AG09319 (cell line): ENCODE measurements at regions not wholly inside any gene's neighbourhood (a gene's known extent, or its start where the extent isn't known, plus 50 kb on each side); places are given as distances from the start of the nearest gene placed in this dataset.

Experiments used
- DNase-seq: peaks from one replicate; pipeline ENCODE4 v3.0.0-alpha.2; 2010; ENCODE audit warnings: low read depth; ENCODE audit errors: extremely low read depth
- TF ChIP-seq, protein P1 (sequence below): IDR thresholded peaks from 2 replicates; pipeline ENCODE4 v1.5.1; 2011; ENCODE audit warnings: low read depth, mild to moderate bottlenecking, inconsistent platforms, low read length, moderate library complexity

DNA sequence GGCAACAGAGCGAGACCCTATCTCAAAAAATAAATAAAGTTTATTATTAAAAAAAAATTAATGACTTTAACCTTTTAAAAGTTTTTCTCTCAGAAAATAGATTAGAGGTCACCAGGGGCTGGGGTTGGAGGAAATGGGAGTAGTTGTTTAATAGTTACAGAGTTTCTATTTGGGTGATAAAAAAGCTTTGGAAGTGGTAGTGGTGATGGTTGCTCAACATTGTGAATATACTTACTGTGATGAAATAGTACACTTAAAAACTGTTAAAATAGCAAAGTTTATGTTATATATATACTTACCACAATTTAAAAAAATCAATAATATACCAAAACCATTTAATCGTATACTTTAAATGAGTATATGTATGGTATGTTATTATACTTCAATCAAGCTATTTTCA lies 59.6 kb downstream of the ARL6IP4 start:
- TF ChIP-seq, protein P1, sequence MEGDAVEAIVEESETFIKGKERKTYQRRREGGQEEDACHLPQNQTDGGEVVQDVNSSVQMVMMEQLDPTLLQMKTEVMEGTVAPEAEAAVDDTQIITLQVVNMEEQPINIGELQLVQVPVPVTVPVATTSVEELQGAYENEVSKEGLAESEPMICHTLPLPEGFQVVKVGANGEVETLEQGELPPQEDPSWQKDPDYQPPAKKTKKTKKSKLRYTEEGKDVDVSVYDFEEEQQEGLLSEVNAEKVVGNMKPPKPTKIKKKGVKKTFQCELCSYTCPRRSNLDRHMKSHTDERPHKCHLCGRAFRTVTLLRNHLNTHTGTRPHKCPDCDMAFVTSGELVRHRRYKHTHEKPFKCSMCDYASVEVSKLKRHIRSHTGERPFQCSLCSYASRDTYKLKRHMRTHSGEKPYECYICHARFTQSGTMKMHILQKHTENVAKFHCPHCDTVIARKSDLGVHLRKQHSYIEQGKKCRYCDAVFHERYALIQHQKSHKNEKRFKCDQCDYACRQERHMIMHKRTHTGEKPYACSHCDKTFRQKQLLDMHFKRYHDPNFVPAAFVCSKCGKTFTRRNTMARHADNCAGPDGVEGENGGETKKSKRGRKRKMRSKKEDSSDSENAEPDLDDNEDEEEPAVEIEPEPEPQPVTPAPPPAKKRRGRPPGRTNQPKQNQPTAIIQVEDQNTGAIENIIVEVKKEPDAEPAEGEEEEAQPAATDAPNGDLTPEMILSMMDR, result no peak
- DNase-seq, result no peak

DNA sequence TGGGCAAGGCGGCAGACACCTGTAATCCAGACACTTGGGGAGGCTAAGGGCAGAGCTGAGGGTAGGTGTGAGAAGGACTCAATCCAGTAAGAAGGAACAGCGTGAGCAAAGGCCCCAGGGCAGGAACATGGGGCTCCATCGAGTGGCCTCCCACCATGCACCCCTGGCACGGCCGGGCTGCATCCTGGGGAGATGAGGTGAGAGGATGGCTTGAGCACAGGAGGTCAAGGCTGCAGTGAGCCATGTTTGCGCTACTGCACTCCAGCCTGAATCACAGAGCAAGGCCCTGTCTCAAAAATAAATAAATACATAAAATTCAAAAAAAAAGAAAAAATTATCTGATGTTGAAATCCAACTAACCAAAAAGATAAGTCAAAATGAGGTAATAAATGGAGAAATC lies 58.5 kb downstream of the ARL6IP4 start:
- no peak for DNase-seq
- TF ChIP-seq, protein P1, result no peak

DNA sequence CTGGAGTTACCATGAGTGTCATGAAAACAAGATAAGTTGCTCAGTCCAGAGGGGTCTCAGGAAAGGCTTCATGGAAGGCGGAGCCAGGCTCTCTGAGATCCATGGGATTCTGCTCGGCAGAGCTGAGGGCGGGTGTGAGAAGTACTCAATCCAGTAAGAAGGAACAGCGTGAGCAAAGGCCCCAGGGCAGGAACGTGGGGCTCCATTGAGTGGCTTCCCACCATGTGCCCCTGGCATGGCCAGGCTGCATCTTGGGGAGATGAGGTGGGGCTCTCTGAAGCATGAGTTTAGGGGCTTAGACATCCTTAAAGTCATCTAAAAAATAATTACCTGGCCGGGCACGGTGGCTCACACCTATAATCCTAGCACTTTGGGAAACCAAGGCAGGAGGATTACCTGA lies 58.0 kb downstream of the ARL6IP4 start:
- no peak for DNase-seq
- TF ChIP-seq, protein P1, result no peak

DNA sequence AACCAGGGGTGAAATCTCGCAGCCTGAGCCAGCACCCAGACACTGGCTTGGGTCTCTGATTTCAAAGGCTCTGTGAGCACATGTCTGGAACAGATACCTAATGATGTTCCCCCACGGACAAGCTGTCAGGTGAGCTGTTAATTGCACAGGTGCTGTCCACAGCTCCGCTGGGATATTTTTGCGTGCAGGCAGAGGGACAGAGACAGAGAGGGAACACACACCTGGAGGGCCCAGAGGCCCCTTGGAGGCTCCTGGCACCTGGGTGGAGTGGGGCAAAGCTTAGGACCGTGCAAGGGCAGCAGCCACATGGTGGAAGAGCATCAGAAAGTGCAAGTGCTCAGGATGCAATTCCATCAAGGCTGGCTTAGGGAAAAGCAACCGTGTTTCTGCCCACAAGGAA lies 57.3 kb downstream of the ARL6IP4 start:
- TF ChIP-seq, protein P1, result no peak
- DNase-seq, result no peak

GRCh38 chr12:123036466-123037285 lies 56.2 kb downstream of the ARL6IP4 start:
- no peak for DNase-seq
- TF ChIP-seq, protein P1, result no peak

DNA sequence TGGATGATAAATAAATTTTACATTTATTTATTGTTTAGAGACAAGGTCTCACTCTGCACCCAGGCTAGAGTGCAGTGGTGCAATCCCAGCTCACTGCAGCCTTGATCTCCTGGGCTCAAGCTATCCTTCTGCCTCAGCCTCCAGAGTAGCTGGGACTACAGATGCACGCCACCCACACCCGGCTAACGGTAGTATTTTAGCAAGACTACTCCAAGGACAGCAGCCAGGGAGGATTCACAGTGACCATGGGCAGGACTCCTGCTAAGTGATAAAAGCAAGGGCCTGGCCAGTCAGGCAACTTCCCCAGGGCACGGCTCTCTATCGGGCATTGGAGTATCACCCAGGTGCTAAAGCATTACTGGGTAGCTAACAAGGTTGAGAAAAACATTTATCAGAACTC lies 55.4 kb downstream of the ARL6IP4 start:
- no peak for DNase-seq
- TF ChIP-seq, protein P1, result no peak

DNA sequence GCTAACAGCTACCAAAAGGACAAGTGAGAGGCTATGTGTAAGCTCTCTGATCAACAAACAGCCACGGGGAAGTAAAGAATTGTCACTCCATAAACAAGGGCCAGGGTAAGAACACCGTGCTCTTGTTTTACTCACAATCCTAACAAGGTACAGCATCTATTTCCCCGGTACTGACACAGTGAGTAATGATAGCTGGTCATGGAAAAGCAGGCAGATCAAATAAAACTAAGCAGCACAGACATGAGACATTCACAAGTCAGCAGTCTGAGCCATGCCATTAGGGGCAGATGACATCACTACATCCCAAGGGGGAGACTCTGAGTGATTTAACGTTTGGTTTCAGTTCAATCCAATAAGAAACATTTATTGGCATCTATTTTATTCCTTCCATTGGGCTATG lies 54.4 kb downstream of the ARL6IP4 start:
- TF ChIP-seq, protein P1, result no peak
- DNase-seq, result no peak
